Heart right ventricle (tissue), 16 donors: ENCODE measurements at regions not wholly inside any gene's neighbourhood (a gene's known extent, or its start where the extent isn't known, plus 50 kb on each side); places are given as distances from the start of the nearest gene placed in this dataset.

Experiments used
- ATAC-seq, 8 donors: fragments of 200-7000 bp; cut with Tn5 transposase; one replicate each; pipeline ENCODE4 v1.9.1; 2020; ENCODE audit warnings: mild to moderate bottlenecking in 8 of 8, moderate library complexity in 8 of 8, moderate number of reproducible peaks in 1 of 8
- DNase-seq, 2 donors: peaks; one replicate each; pipeline ENCODE4 v3.0.0-alpha.2; 2020
- H3K27ac ChIP-seq, 10 donors: fragments of 200-600 bp; sonication (generic) in 2 of 10; one replicate each; pipeline versions ENCODE4 v1.5.0 to v1.8.0; 2020 to 2022; ENCODE audit warnings: mild to moderate bottlenecking in 3 of 10
- H3K27me3 ChIP-seq, 7 donors: fragments of 200-600 bp; one replicate each; pipeline ENCODE4 v1.8.0; 2021 to 2022; ENCODE audit warnings: mild to moderate bottlenecking in 2 of 7
- H3K36me3 ChIP-seq, 9 donors: fragments of 200-600 bp; sonication (generic) in 1 of 9; one replicate each; pipeline versions ENCODE4 v1.5.0 to v1.8.0; 2020 to 2022; ENCODE audit warnings: mild to moderate bottlenecking in 2 of 9
- H3K4me1 ChIP-seq, 9 donors: fragments of 200-600 bp; sonication (generic) in 1 of 9; one replicate each; pipeline versions ENCODE4 v1.5.0 to v1.8.0; 2020 to 2022; ENCODE audit warnings: mild to moderate bottlenecking in 4 of 9
- H3K4me3 ChIP-seq, 10 donors: fragments of 200-600 bp; sonication (generic) in 2 of 10; one replicate each; pipeline versions ENCODE4 v1.5.0 to v1.8.0; 2020 to 2022; ENCODE audit warnings: mild to moderate bottlenecking in 7 of 10, moderate library complexity in 2 of 10
- H3K9me3 ChIP-seq, 11 donors: fragments of 200-600 bp in 10 of 11; sonication (generic) in 2 of 11; one replicate each; pipeline versions ENCODE4 v1.5.0 to v1.8.0; 2013 to 2022; ENCODE audit warnings: mild to moderate bottlenecking in 2 of 11, control low read depth in 1 of 11, moderate library complexity in 1 of 11
- WGBS, 2 donors: extraction: QIAGEN DNeasy Blood & Tissue Kit; methylation state at CpG; one replicate each; pipeline ENCODE4 v1.1.7; 2013; ENCODE audit warnings: inconsistent platforms in 1 of 2; 5-methylcytosine and 5-hydroxymethylcytosine counted together
- intact Hi-C, 10 donors: fragments of 100-400 bp; cut with DNase I; formaldehyde crosslinking; loops; one replicate each; pipeline versions ENCODE4 v1.11.1 to v1.14.2; 2022
- TF ChIP-seq, protein P1 (sequence below), 9 donors: fragments of 200-600 bp; sonication (generic) in 2 of 9; IDR thresholded peaks; one replicate each; pipeline versions ENCODE4 v1.5.0 to v1.8.0; 2021 to 2022; ENCODE audit warnings: antibody characterized with exemption in 9 of 9, mild to moderate bottlenecking in 5 of 9, moderate library complexity in 1 of 9
- donor health status: Arrhythmogenic right ventricular cardiomyopathy.
- donor health status: ischemic (EF 13 %, LVEDD 7.1; RV severe dilation, severe dysfunction).
- donor health status: healthy with polysubstance abuse.
- donor health status: DM: no; HTN: yes; CAD: no.
- donor health status: DM: no; HTN: no; CAD: no.
- donor health status: ischemic (EF 25% LVEDD 6.9; RV normal size, moderate dysfunction).
- donor health status: ischemic (EF 25% LVEDD 5.7; RV mildly dilated, moderate dysfunction).
- donor health status: healthy.
- donor health status: DM: yes; HTN: yes; CAD: no.
- donor health status: Ischemic cardiomyopathy.
- donor health status: ischemic (EF 35%, LVEDD 5.7; RV mildly dilated, moderate dysfunction).
- donor health status: nonischemic (EF 11% LVEDD 7.7; RV severe dilation, severe dysfunction).
- donor health status: DM: yes; HTN: yes; CAD: no.
- donor health status: PGD.
- donor health status: ischemic (EF 29% LVEDD 5.4; RV normal size, mild dysfunction).
- donor health status: nonischemic (EF 23%, LVEDD 6.1; RV moderate dilation, normal function).

DNA sequence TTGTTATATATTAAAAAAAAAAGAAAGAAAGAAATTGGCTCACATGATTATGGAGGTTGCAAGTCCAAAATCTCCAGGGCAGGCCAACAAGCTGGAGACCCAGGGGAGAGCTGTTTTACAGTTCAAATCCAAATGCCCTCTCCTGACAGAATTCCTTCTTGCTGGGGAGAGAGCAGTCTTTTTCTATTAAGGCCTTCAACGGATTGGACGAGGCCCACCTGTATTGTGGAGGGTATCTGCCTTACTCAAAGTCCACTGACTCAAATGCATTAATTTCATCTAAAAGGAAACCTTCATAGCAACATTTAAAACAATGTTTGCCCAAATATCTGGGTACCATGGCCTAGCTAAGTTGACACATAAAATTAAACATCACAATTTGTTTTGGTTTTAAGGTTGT lies 56.9 kb upstream of the TRIM67 start:
- DNase-seq: no peak
- WGBS, 2 donors: 83 to 87% methylated on average over 2 of the region's 2 CpGs
- no peak for ATAC-seq
- Histone ChIP-seq H3K4me3 (no peak overlapping the region), H3K27ac (no peak overlapping the region), H3K9me3 (no peaks in the 10 kb centered on the region), H3K4me1 (peaks cover 0 to 30% (median 11%) of the 10 kb centered on the region in 9 donors), H3K36me3 (no peaks in the 10 kb centered on the region), H3K27me3 (peaks cover 0 to 4% (median 0%) of the 10 kb centered on the region in 7 donors)
- intact Hi-C loops: no loop called here
- TF ChIP-seq, protein P1, sequence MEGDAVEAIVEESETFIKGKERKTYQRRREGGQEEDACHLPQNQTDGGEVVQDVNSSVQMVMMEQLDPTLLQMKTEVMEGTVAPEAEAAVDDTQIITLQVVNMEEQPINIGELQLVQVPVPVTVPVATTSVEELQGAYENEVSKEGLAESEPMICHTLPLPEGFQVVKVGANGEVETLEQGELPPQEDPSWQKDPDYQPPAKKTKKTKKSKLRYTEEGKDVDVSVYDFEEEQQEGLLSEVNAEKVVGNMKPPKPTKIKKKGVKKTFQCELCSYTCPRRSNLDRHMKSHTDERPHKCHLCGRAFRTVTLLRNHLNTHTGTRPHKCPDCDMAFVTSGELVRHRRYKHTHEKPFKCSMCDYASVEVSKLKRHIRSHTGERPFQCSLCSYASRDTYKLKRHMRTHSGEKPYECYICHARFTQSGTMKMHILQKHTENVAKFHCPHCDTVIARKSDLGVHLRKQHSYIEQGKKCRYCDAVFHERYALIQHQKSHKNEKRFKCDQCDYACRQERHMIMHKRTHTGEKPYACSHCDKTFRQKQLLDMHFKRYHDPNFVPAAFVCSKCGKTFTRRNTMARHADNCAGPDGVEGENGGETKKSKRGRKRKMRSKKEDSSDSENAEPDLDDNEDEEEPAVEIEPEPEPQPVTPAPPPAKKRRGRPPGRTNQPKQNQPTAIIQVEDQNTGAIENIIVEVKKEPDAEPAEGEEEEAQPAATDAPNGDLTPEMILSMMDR (IDR thresholded peaks at IDR 0.05): no peak

DNA sequence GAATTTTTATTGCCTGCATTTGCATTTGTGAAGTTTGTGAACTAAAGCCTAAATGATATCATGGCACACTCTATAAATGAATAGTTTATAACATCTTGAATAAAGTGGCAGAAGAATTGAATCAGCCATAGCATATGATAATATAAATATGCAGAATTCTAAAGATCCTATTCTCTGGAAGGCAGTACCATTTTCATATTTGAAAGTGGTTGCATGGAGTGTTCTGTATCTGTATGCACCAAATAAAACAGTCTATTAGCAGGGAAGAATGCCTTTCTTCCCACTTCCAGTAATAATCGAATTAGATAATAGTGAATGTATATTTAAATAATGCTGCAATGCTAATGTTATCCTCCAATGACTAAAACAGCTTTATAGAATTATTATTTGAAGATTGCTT lies 57.9 kb upstream of the TRIM67 start:
- Histone ChIP-seq H3K27me3 (peaks cover 0 to 4% (median 0%) of the 10 kb centered on the region in 7 donors), H3K4me3 (no peak overlapping the region), H3K36me3 (no peaks in the 10 kb centered on the region), H3K4me1 (peaks cover 0 to 26% (median 11%) of the 10 kb centered on the region in 9 donors), H3K9me3 (no peaks in the 10 kb centered on the region), H3K27ac (no peak overlapping the region)
- intact Hi-C loops: no loop called here
- WGBS, 2 donors: 74 to 75% methylated on average over 1 of the region's 1 CpG
- ATAC-seq (no peak), DNase-seq (no peak)
- TF ChIP-seq, protein P1 (IDR thresholded peaks at IDR 0.05): no peak

DNA sequence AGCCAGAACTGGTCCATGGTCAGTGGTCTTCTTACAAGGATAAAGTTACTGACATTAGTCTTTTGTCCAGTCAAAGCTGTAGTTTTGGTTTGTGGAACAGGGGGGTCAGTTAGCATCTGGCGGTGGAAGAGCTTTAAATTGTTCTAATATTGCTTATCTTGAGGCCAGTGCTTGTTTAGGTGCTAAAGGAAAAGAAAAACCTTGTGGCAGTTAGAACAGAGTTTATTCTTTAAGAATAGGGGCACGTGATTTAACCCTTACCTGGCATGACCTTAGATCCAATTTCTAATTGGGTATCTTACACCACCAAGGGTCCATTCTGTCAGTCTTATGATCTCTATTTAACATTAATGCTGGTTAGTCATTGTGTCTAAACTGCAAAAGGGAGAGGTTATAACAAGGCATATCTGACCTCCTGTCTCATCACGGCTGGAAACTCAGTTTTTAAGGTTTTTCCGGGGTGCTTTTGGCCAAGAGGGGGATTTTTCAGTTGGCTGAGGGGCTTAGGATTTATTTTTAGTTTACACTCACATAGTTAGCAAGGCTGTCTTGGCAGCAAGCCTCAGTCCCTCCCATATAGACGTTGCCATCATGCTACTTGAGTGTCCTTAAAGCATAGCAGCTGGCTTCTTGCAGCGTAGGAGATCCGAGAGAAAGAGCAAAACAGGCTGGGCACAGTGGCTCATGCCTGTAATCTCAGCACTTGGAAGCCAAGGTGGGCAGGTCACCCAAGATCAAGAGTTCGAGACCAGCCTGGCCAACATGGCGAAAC lies 60.1 kb upstream of the FAM89A start:
- Histone ChIP-seq H3K9me3 (no peaks in the 10 kb centered on the region), H3K27ac (no peak overlapping the region), H3K4me1 (no peaks in the 10 kb centered on the region), H3K4me3 (no peak overlapping the region), H3K27me3 (peaks cover 0 to 8% (median 0%) of the 10 kb centered on the region in 7 donors), H3K36me3 (no peaks in the 10 kb centered on the region)
- DNase-seq: no peak
- 52 to 56% methylated on average over 9 of the region's 9 CpGs for WGBS, 2 donors
- TF ChIP-seq, protein P1 (IDR thresholded peaks at IDR 0.05): no peak
- intact Hi-C loops: loop anchor here in 2 of 10 donors (10.0 kb wide), 2 partner anchors 115 to 185 kb away; no protein-coding TSS in a partner anchor
- ATAC-seq: no peak

DNA sequence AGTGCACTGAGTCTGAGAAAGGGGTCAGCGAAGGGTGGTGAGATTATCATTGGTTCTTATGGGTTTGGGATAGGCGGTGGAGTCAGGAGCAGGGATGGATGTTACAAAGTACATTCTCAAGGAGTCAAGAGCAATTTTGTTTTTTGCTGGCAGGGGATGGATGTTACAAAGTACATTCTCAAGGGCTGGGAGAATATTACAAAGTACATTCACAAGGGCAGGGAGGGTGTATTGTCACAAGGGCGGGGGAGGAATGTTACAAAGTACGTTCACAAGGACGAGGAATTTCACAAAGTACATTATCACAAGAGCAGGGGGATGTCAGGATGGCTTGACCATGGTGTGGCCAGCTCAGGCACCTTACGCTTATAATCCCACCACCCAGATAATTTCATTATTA lies 59.3 kb upstream of the FAM89A start:
- intact Hi-C loops: loop anchor here in 2 of 10 donors (10.0 kb wide), 2 partner anchors 115 to 185 kb away; no protein-coding TSS in a partner anchor
- H3K36me3 ChIP-seq: no peaks in the 10 kb centered on the region
- TF ChIP-seq, protein P1 (IDR thresholded peaks at IDR 0.05): no peak
- ATAC-seq (no peak), DNase-seq (no peak)
- peaks cover 0 to 8% (median 0%) of the 10 kb centered on the region in 7 donors for H3K27me3 ChIP-seq
- H3K9me3 ChIP-seq: no peaks in the 10 kb centered on the region
- no peak overlapping the region for H3K4me3 ChIP-seq
- 86 to 88% methylated on average over 6 of the region's 6 CpGs for WGBS, 2 donors
- H3K4me1 ChIP-seq: no peaks in the 10 kb centered on the region
- H3K27ac ChIP-seq: no peak overlapping the region
